B cell (primary cell): ENCODE measurements at regions not wholly inside any gene's neighbourhood (a gene's known extent, or its start where the extent isn't known, plus 50 kb on each side); places are given as distances from the start of the nearest gene placed in this dataset.

Experiments used
- CTCF ChIP-seq: fragments of 200-600 bp; IDR thresholded peaks from one replicate; pipeline ENCODE4 v1.8.0; 2022; ENCODE audit warnings: antibody characterized with exemption, mild to moderate bottlenecking
- EZH2 ChIP-seq: IDR thresholded peaks from 2 replicates; pipeline ENCODE4 v1.6.1; 2012; ENCODE audit warnings: borderline replicate concordance, low read depth, mild to moderate bottlenecking, moderate library complexity, low read length; ENCODE audit not compliant: insufficient read depth, poor library complexity, severe bottlenecking

GRCh38 chr3:84307339-84307738 is 651.5 kb upstream of the CADM2 start:
- no peak for TF ChIP-seq CTCF
- TF ChIP-seq EZH2, result no peak
